ENCODE measurements at regions not wholly inside any gene's neighbourhood (a gene's known extent, or its start where the extent isn't known, plus 50 kb on each side); places are given as distances from the start of the nearest gene placed in this dataset.

- DNase-seq (ENCODE audit: low read depth) = no peak
Measured at GRCh38 chr18:59960272-59960671, 60.5 kb downstream of the PMAIP1 start.

GRCh38 chr18:59959606-59960005, 59.8 kb downstream of the PMAIP1 start:
- no peak for DNase-seq (ENCODE audit: low read depth)

- no peak for DNase-seq (ENCODE audit: low read depth)
Measured at GRCh38 chr18:59959073-59959472, 59.3 kb downstream of the PMAIP1 start.

GRCh38 chr18:59957957-59958356, 58.2 kb downstream of the PMAIP1 start:
- no peak for DNase-seq (ENCODE audit: low read depth)

GRCh38 chr18:59954755-59955156, 55.0 kb downstream of the PMAIP1 start:
- no peak for DNase-seq (ENCODE audit: low read depth)

GRCh38 chr18:59954241-59954640, 54.4 kb downstream of the PMAIP1 start:
- no peak for DNase-seq (ENCODE audit: low read depth)

All from stimulated activated CD4-positive, alpha-beta T cell treated with anti-CD3 and anti-CD28 coated beads, Interleukin-2, amount 100 ng/mL, for 4 hours (primary cell).